A549 (cell line): ENCODE measurements at regions not wholly inside any gene's neighbourhood (a gene's known extent, or its start where the extent isn't known, plus 50 kb on each side); places are given as distances from the start of the nearest gene placed in this dataset.

Source experiments
- ATAC-seq, 2 experiments: fragments of 200-7000 bp in 1 of 2; fragments of >200 bp in 1 of 2; cut with Nextera tagmentation in 1 of 2; cut with Tn5 transposase in 1 of 2; 3 replicates each; pipeline versions ENCODE4 v1.8.0 to v1.9.1; 2018 to 2020; ENCODE audit warnings: mild to moderate bottlenecking in 1 of 2, moderate library complexity in 1 of 2
- CTCF ChIA-PET: fragments of 300-600 bp; sonication (Branson Sonifier 250); formaldehyde crosslinking; extraction: SDS; loops from one replicate; lab custom pipeline; 2021; ENCODE audit warnings: antibody characterized with exemption, inconsistent platforms; lab: Yijun Ruan, JAX
- POLR2A ChIA-PET: fragments of 350-600 bp; formaldehyde crosslinking; extraction: SDS; loops from one replicate; lab custom pipeline; 2021; ENCODE audit warnings: antibody characterized with exemption, inconsistent platforms; lab: Yijun Ruan, JAX
- DNase-seq, 2 experiments: peaks; one replicate each; pipeline versions ENCODE4 v3.0.0 to v3.0.0-alpha.2; 2011 to 2016; ENCODE audit warnings: low read depth in 1 of 2, low spot score in 1 of 2
- FAIRE-seq: peaks from 2 replicates; lab custom pipeline; 2011; peaks lifted over from hg19 to GRCh38; lab: Jason Lieb, UNC
- H3K27ac ChIP-seq, 2 experiments: fragments of >200 bp; sonication (Bioruptor Twin); formaldehyde crosslinking; 3 replicates each; pipeline ENCODE4 v1.5.1; 2016 to 2017
- H3K4me1 ChIP-seq: fragments of >200 bp; sonication (Bioruptor Twin); formaldehyde crosslinking; 3 replicates; pipeline ENCODE4 v1.6.1; 2016
- H3K4me2 ChIP-seq: fragments of >200 bp; sonication (Bioruptor Twin); formaldehyde crosslinking; 3 replicates; pipeline ENCODE4 v1.6.1; 2016
- H3K4me3 ChIP-seq: fragments of >200 bp; sonication (Bioruptor Twin); formaldehyde crosslinking; 3 replicates; pipeline ENCODE4 v1.5.1; 2016
- H3K9me3 ChIP-seq: fragments of >200 bp; sonication (Bioruptor Twin); formaldehyde crosslinking; 3 replicates; pipeline ENCODE4 v1.6.1; 2016
- BCL3 ChIP-seq: fragments of >200 bp; sonication (Bioruptor Twin); formaldehyde crosslinking; IDR thresholded peaks from 3 replicates; pipeline ENCODE4 v1.6.1; 2016
- BHLHE40 ChIP-seq: IDR thresholded peaks from 2 replicates; pipeline ENCODE4 v1.6.1; 2012; ENCODE audit warnings: low read depth, low read length, inconsistent platforms
- CBX2 ChIP-seq: fragments of 200-600 bp; sonication (generic); IDR thresholded peaks from 2 replicates; pipeline ENCODE4 v1.6.1; 2016; ENCODE audit warnings: low read depth, mild to moderate bottlenecking, borderline replicate concordance
- CHD4 ChIP-seq: fragments of 200-600 bp; sonication (generic); IDR thresholded peaks from 2 replicates; pipeline ENCODE4 v1.6.1; 2016; ENCODE audit warnings: antibody characterized with exemption, mild to moderate bottlenecking, borderline replicate concordance
- ELK1 ChIP-seq: fragments of 150-350 bp; IDR thresholded peaks from 2 replicates; pipeline ENCODE4 v1.6.1; 2014; ENCODE audit warnings: low read depth, mild to moderate bottlenecking, low read length
- ESRRA ChIP-seq: fragments of 150-350 bp; IDR thresholded peaks from 2 replicates; pipeline ENCODE4 v1.6.1; 2014; ENCODE audit warnings: mild to moderate bottlenecking, low read length, borderline replicate concordance
- FOSL2 ChIP-seq, 2 experiments: fragments of 450-650 bp in 1 of 2; fragments of >200 bp in 1 of 2; sonication (Bioruptor Twin) in 1 of 2; formaldehyde crosslinking; IDR thresholded peaks; 2 replicates each; pipeline versions ENCODE4 v1.5.0 to v1.6.1; 2016 to 2020; ENCODE audit warnings: mild to moderate bottlenecking in 1 of 2, moderate library complexity in 1 of 2
- GATA3 ChIP-seq: IDR thresholded peaks from 2 replicates; pipeline ENCODE4 v1.6.1; 2012; ENCODE audit warnings: borderline replicate concordance
- HES2 ChIP-seq: fragments of >200 bp; sonication (Bioruptor Twin); formaldehyde crosslinking; IDR thresholded peaks from 2 replicates; pipeline ENCODE4 v1.6.1; 2016
- HMGXB4 ChIP-seq: fragments of 250-450 bp; sonication (Bioruptor Pico); IDR thresholded peaks from 2 replicates; pipeline ENCODE4 v1.5.0; 2021; ENCODE audit warnings: mild to moderate bottlenecking, moderate library complexity, borderline replicate concordance
- HOXA7 ChIP-seq: fragments of 250-450 bp; sonication (Bioruptor Pico); IDR thresholded peaks from 2 replicates; pipeline ENCODE4 v1.5.0; 2020; ENCODE audit warnings: mild to moderate bottlenecking, moderate library complexity
- KDM1A ChIP-seq: fragments of 200-600 bp; sonication (generic); IDR thresholded peaks from 2 replicates; pipeline ENCODE4 v1.6.1; 2016; ENCODE audit warnings: low read depth, mild to moderate bottlenecking
- KDM5A ChIP-seq: fragments of 200-600 bp; sonication (generic); IDR thresholded peaks from 2 replicates; pipeline ENCODE4 v1.6.1; 2016; ENCODE audit warnings: antibody characterized with exemption, mild to moderate bottlenecking
- MAX ChIP-seq: IDR thresholded peaks from 2 replicates; pipeline ENCODE4 v1.6.1; 2012
- NFE2L2 ChIP-seq: fragments of 150-350 bp; conservative IDR thresholded peaks from 2 replicates; pipeline ENCODE4 v1.6.1; 2014; ENCODE audit warnings: low read length
- POLR2AphosphoS2 ChIP-seq: conservative IDR thresholded peaks from 2 replicates; pipeline ENCODE4 v1.6.1; 2012; ENCODE audit warnings: low read length, improper control_type of control experiment, inconsistent platforms
- RAD21 ChIP-seq, 2 experiments: fragments of >200 bp in 1 of 2; sonication (Bioruptor Twin) in 1 of 2; formaldehyde crosslinking in 1 of 2; IDR thresholded peaks in 1 of 2; conservative IDR thresholded peaks in 1 of 2; 2 replicates in 1 of 2; 3 replicates in 1 of 2; pipeline ENCODE4 v1.6.1; 2012 to 2018; ENCODE audit warnings: inconsistent platforms in 1 of 2
- RCOR1 ChIP-seq: fragments of 150-350 bp; IDR thresholded peaks from 2 replicates; pipeline ENCODE4 v1.6.1; 2014; ENCODE audit warnings: antibody characterized with exemption, low read length, low read depth
- RFX5 ChIP-seq: fragments of 450-650 bp; IDR thresholded peaks from 2 replicates; pipeline ENCODE4 v1.7.1; 2014; ENCODE audit warnings: antibody characterized with exemption, mild to moderate bottlenecking, moderate library complexity
- RNF2 ChIP-seq: fragments of 200-600 bp; sonication (generic); IDR thresholded peaks from 2 replicates; pipeline ENCODE4 v1.6.1; 2016; ENCODE audit warnings: low read depth, mild to moderate bottlenecking, antibody characterized with exemption, moderate library complexity, borderline replicate concordance
- TFCP2L1 ChIP-seq: fragments of 250-450 bp; sonication (Bioruptor Pico); IDR thresholded peaks from 2 replicates; pipeline ENCODE4 v1.5.0; 2021; ENCODE audit warnings: mild to moderate bottlenecking
- USF2 ChIP-seq: fragments of 450-650 bp; IDR thresholded peaks from 2 replicates; pipeline ENCODE4 v1.6.1; 2014; ENCODE audit warnings: antibody characterized with exemption
- ZFP36 ChIP-seq: fragments of 450-650 bp; IDR thresholded peaks from 2 replicates; pipeline ENCODE4 v1.6.1; 2014; ENCODE audit warnings: borderline replicate concordance; ENCODE audit not compliant: partially characterized antibody
- ZNF302 ChIP-seq: fragments of 250-450 bp; sonication (Bioruptor Pico); IDR thresholded peaks from 2 replicates; pipeline ENCODE4 v1.9.0; 2021; ENCODE audit warnings: inconsistent platforms, mild to moderate bottlenecking, moderate library complexity
- WGBS: methylation state at CpG from one replicate; pipeline ENCODE4 v1.1.6; 2017; ENCODE audit errors: missing lambda C conversion rate; 5-methylcytosine and 5-hydroxymethylcytosine counted together

- TF ChIP-seq POLR2AphosphoS2 (no peak), RCOR1 (no peak), HMGXB4 (CRISPR knock-in tag) (no peak), ZNF302 (CRISPR knock-in tag) (no peak), ELK1 (no peak), USF2 (no peak)
Measured at GRCh38 chr4:71259280-71259679, 79.5 kb upstream of the SLC4A4 start (continued).

GRCh38 chr4:71259911-71260331 lies 78.9 kb upstream of the SLC4A4 start:
- Histone ChIP-seq H3K9me3 (no peaks in the 10 kb centered on the region), H3K27ac (no peak overlapping the region), H3K4me1 (no peaks in the 10 kb centered on the region), H3K4me2 (no peak overlapping the region), H3K4me3 (no peak overlapping the region)
- TF ChIP-seq GATA3 (no peak), FOSL2 (IDR thresholded peaks at IDR 0.05) (no peak), FOSL2 (CRISPR knock-in tag; IDR thresholded peaks at IDR 0.05) (no peak), BHLHE40 (no peak), BCL3 (no peak), CHD4 (no peak), ZFP36 (no peak), RNF2 (no peak), USF2 (no peak), KDM5A (no peak), CBX2 (no peak), ESRRA (no peak), RFX5 (no peak), TFCP2L1 (no peak), NFE2L2 (no peak), MAX (no peak), HES2 (no peak), RAD21 (conservative IDR thresholded peaks at IDR 0.05 in 1 of 2, IDR thresholded peaks at IDR 0.05 in 1 of 2) (no peak), HOXA7 (CRISPR knock-in tag) (no peak), KDM1A (no peak)
- no peak for ATAC-seq
- ChIA-PET POLR2A (no interaction called here), CTCF (interaction anchor here (0.6 to 0.8 kb wide), 2 partner anchors 103 to 180 kb away, joined by 3 read pairs; no protein-coding TSS in a partner anchor)
- DNase-seq, result no peak
- no peak for FAIRE-seq
- 74% methylated on average over 3 of the region's 3 CpGs for WGBS
